Fibroblast of lung (primary cell): ENCODE measurements at regions not wholly inside any gene's neighbourhood (a gene's known extent, or its start where the extent isn't known, plus 50 kb on each side); places are given as distances from the start of the nearest gene placed in this dataset.
"Not testable (repeated sequence)": the region's sequence is repeated elsewhere in the genome, so short reads cannot be mapped to it uniquely, and the experiment has no call there.

Experiments used
- DNase-seq, 2 donors: peaks; one replicate each; pipeline versions ENCODE4 v3.0.0 to v3.0.0-alpha.2; 2010; ENCODE audit warnings: low read depth in 2 of 2
- H2AFZ ChIP-seq: 2 replicates; pipeline ENCODE4 v1.5.1; 2012; ENCODE audit warnings: low read length, control low read depth, inconsistent platforms
- H3K27ac ChIP-seq: 2 replicates; pipeline ENCODE4 v1.5.1; 2011; ENCODE audit warnings: low read length, control low read depth; ENCODE audit not compliant: insufficient read depth
- H3K27me3 ChIP-seq: 2 replicates; pipeline ENCODE4 v1.5.1; 2011; ENCODE audit warnings: mild to moderate bottlenecking, low read length; ENCODE audit not compliant: control insufficient read depth, insufficient read depth
- H3K36me3 ChIP-seq: 2 replicates; pipeline ENCODE4 v1.5.1; 2011; ENCODE audit warnings: low read length; ENCODE audit not compliant: control insufficient read depth, insufficient read depth
- H3K4me1 ChIP-seq: 2 replicates; pipeline ENCODE4 v1.5.1; 2011; ENCODE audit warnings: low read length; ENCODE audit not compliant: control insufficient read depth, insufficient read depth; ENCODE audit errors: extremely low read depth
- H3K4me2 ChIP-seq: 2 replicates; pipeline ENCODE4 v1.5.1; 2011; ENCODE audit warnings: low read length, control low read depth; ENCODE audit not compliant: insufficient read depth; ENCODE audit errors: extremely low read depth
- H3K4me3 ChIP-seq, 4 experiments: fragments of 200-600 bp in 1 of 4; sonication (generic) in 1 of 4; replicated peaks in 1 of 4; 2 replicates each; pipeline ENCODE4 v1.5.1; 2011 to 2016; ENCODE audit warnings: low read length in 4 of 4, low read depth in 3 of 4, mild to moderate bottlenecking in 3 of 4, control low read depth in 2 of 4, inconsistent platforms in 1 of 4, mixed read lengths in 1 of 4; ENCODE audit not compliant: insufficient read depth in 1 of 4; ENCODE audit errors: control extremely low read depth in 1 of 4
- H3K79me2 ChIP-seq: 2 replicates; pipeline ENCODE4 v1.5.1; 2012; ENCODE audit warnings: mild to moderate bottlenecking, low read length, inconsistent platforms; ENCODE audit not compliant: control insufficient read depth, insufficient read depth
- H3K9ac ChIP-seq: 2 replicates; pipeline ENCODE4 v1.5.1; 2011; ENCODE audit warnings: mild to moderate bottlenecking, low read length, control low read depth; ENCODE audit not compliant: insufficient read depth
- H3K9me3 ChIP-seq: 2 replicates; pipeline ENCODE4 v1.5.1; 2012; ENCODE audit warnings: low read depth, low read length; ENCODE audit not compliant: control insufficient read depth, insufficient read depth
- H4K20me1 ChIP-seq: 2 replicates; pipeline ENCODE4 v1.5.1; 2011; ENCODE audit warnings: low read length; ENCODE audit not compliant: control insufficient read depth, insufficient read depth; ENCODE audit errors: extremely low read depth
- CTCF ChIP-seq, 2 donors: IDR thresholded peaks in 1 of 2; conservative IDR thresholded peaks in 1 of 2; 1 replicate in 1 of 2; 2 replicates in 1 of 2; pipeline ENCODE4 v1.5.1; 2011 to 2012; ENCODE audit warnings: low read length in 2 of 2, control low read depth in 1 of 2, inconsistent platforms in 1 of 2, low read depth in 1 of 2, mild to moderate bottlenecking in 1 of 2
- EZH2 ChIP-seq: IDR thresholded peaks from 2 replicates; pipeline ENCODE4 v1.5.1; 2012; ENCODE audit warnings: low read length, control low read depth, mild to moderate bottlenecking; ENCODE audit errors: missing control alignments

GRCh38 chr1:119209061-119209460, 68.6 kb upstream of the WARS2 start:
- Histone ChIP-seq H3K9me3 (no peaks in the 10 kb centered on the region), H3K27me3 (no peaks in the 10 kb centered on the region), H4K20me1 (no peaks in the 10 kb centered on the region), H3K9ac (no peak overlapping the region), H2AFZ (no peak overlapping the region), H3K4me2 (no peak overlapping the region), H3K4me1 (no peaks in the 10 kb centered on the region), H3K79me2 (no peaks in the 10 kb centered on the region), H3K4me3 (no peak overlapping the region), H3K36me3 (no peaks in the 10 kb centered on the region), H3K27ac (no peak overlapping the region)
- no peak for TF ChIP-seq CTCF (conservative IDR thresholded peaks at IDR 0.05 in 1 of 2, IDR thresholded peaks at IDR 0.05 in 1 of 2; ENCODE audit: low read depth in 1 of 2, low read length in 2 of 2)
- no peak for TF ChIP-seq EZH2
- no peak for DNase-seq

- no peak for TF ChIP-seq EZH2
- TF ChIP-seq CTCF (conservative IDR thresholded peaks at IDR 0.05 in 1 of 2, IDR thresholded peaks at IDR 0.05 in 1 of 2; ENCODE audit: low read depth in 1 of 2, low read length in 2 of 2): no peak
- Histone ChIP-seq H3K27me3 (no peaks in the 10 kb centered on the region), H3K79me2 (no peaks in the 10 kb centered on the region), H3K4me2 (no peak overlapping the region), H3K4me1 (no peaks in the 10 kb centered on the region), H3K9me3 (no peaks in the 10 kb centered on the region), H3K36me3 (no peaks in the 10 kb centered on the region), H2AFZ (no peak overlapping the region), H3K9ac (no peak overlapping the region), H3K4me3 (no peak overlapping the region), H3K27ac (no peak overlapping the region), H4K20me1 (no peaks in the 10 kb centered on the region)
- DNase-seq: no peak
Observed at GRCh38 chr1:119209596-119210295, 69.3 kb upstream of the WARS2 start.

- Histone ChIP-seq H2AFZ (no peak overlapping the region), H3K4me2 (no peak overlapping the region), H3K9ac (no peak overlapping the region), H3K27me3 (no peaks in the 10 kb centered on the region), H3K79me2 (no peaks in the 10 kb centered on the region), H3K4me3 (no peak overlapping the region), H4K20me1 (no peaks in the 10 kb centered on the region), H3K9me3 (no peaks in the 10 kb centered on the region), H3K36me3 (no peaks in the 10 kb centered on the region), H3K4me1 (no peaks in the 10 kb centered on the region), H3K27ac (no peak overlapping the region)
- no peak for DNase-seq
- TF ChIP-seq EZH2 (no peak), CTCF (conservative IDR thresholded peaks at IDR 0.05 in 1 of 2, IDR thresholded peaks at IDR 0.05 in 1 of 2; ENCODE audit: low read depth in 1 of 2, low read length in 2 of 2) (no peak)
Observed at GRCh38 chr1:119210296-119210649, 69.8 kb upstream of the WARS2 start.

- H3K27me3 ChIP-seq, H3K36me3 ChIP-seq, H3K27ac ChIP-seq, H3K4me3 ChIP-seq, H4K20me1 ChIP-seq, H3K9me3 ChIP-seq, H3K4me1 ChIP-seq, DNase-seq, H3K4me2 ChIP-seq, H2AFZ ChIP-seq, H3K79me2 ChIP-seq, H3K9ac ChIP-seq: not testable (repeated sequence)
Observed at GRCh38 chr1:119213213-119213612, 72.8 kb upstream of the WARS2 start.

GRCh38 chr1:119214961-119215360, 74.5 kb upstream of the WARS2 start:
- H3K27ac ChIP-seq, H3K36me3 ChIP-seq, H2AFZ ChIP-seq, H3K4me1 ChIP-seq, H3K9ac ChIP-seq, H3K4me2 ChIP-seq, DNase-seq, H3K4me3 ChIP-seq, H4K20me1 ChIP-seq, H3K27me3 ChIP-seq, H3K9me3 ChIP-seq, H3K79me2 ChIP-seq: not testable (repeated sequence)
